ENCODE measurements at regions not wholly inside any gene's neighbourhood (a gene's known extent, or its start where the extent isn't known, plus 50 kb on each side); places are given as distances from the start of the nearest gene placed in this dataset.

DNA sequence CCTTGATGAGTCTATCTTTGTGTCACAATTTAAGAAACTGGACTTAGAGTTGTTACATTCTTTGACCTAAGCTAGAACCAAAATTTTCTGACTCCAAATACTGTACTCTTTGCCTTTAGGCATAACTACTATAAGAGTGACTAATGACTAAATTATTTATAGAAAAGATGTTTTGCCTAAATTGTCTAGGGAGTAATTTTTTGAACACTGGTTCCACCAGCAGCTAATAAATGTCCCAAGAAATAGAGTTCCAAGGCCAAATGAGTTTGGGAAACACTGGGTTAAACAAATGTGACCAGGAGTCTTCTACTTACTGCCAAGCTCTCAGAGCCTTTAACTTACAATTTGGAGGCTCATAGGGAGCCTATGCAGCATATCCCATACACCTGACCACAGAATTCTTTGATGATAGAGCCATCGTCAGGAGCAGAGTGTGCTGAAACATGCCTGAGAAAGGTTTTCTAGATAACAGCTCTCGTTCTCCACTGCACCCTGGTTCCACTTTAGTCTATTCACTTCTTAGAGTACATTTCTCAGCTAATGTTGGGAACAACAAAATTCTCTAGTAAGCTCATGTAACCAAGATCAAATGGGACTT lies 215.9 kb upstream of the HMGA2 start:
- no peak for TF ChIP-seq CTCF (conservative IDR thresholded peaks at IDR 0.05)
- no peak for TF ChIP-seq ZFX (IDR thresholded peaks at IDR 0.05)

All from C4-2B (cell line).